WERI-Rb-1 (cell line): ENCODE measurements at regions not wholly inside any gene's neighbourhood (a gene's known extent, or its start where the extent isn't known, plus 50 kb on each side); places are given as distances from the start of the nearest gene placed in this dataset.

ENCODE experiments used
- DNase-seq: peaks from one replicate; pipeline ENCODE4 v3.0.0-alpha.2; 2020
- H3K27ac ChIP-seq: fragments of 250-450 bp; sonication (Bioruptor Pico); 2 replicates; pipeline ENCODE4 v1.5.1; 2020; ENCODE audit warnings: mild to moderate bottlenecking, moderate library complexity
- H3K27me3 ChIP-seq: fragments of 250-450 bp; sonication (Bioruptor Pico); 2 replicates; pipeline ENCODE4 v1.5.1; 2021; ENCODE audit warnings: mild to moderate bottlenecking, low read depth, moderate library complexity; ENCODE audit not compliant: insufficient read depth, severe bottlenecking
- H3K36me3 ChIP-seq: fragments of 250-450 bp; sonication (Bioruptor Pico); 2 replicates; pipeline ENCODE4 v1.5.1; 2020; ENCODE audit warnings: mild to moderate bottlenecking, moderate library complexity
- H3K4me3 ChIP-seq: 2 replicates; pipeline ENCODE4 v1.5.1; 2011; ENCODE audit warnings: low read depth, mild to moderate bottlenecking, control low read depth, low read length
- H3K9me3 ChIP-seq: fragments of 250-450 bp; sonication (Bioruptor Pico); 2 replicates; pipeline ENCODE4 v1.5.1; 2021; ENCODE audit warnings: mild to moderate bottlenecking, moderate library complexity; ENCODE audit not compliant: severe bottlenecking
- TF ChIP-seq, protein P1 (sequence below): IDR thresholded peaks from 2 replicates; pipeline ENCODE4 v1.5.1; 2011; ENCODE audit warnings: low read depth, mild to moderate bottlenecking, control low read depth, inconsistent platforms, low read length

DNA sequence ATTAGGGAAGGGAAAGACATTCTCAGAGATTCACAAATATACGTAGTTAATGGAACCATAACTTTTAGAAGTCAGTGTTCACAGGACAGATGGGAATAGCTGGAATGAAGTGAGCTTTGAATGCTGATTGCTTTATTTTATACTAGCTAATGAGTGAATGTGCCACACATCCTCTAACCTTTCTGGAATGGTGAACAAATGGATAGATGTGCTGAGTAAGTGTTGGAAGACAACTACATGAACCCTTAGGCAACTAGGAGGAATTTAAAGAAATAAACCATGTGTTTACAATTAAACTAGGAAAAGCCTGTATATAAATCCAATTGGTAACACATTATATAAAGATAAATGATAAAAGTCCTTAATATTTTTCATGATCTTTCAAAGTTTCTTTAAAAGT is 91.6 kb upstream of the LIMCH1 start:
- H3K4me3 ChIP-seq, result no peak overlapping the region
- no peaks in the 10 kb centered on the region for H3K36me3 ChIP-seq
- H3K27me3 ChIP-seq, result no peaks in the 10 kb centered on the region
- no peaks in the 10 kb centered on the region for H3K9me3 ChIP-seq
- DNase-seq, result no peak
- no peak overlapping the region for H3K27ac ChIP-seq
- TF ChIP-seq, protein P1, sequence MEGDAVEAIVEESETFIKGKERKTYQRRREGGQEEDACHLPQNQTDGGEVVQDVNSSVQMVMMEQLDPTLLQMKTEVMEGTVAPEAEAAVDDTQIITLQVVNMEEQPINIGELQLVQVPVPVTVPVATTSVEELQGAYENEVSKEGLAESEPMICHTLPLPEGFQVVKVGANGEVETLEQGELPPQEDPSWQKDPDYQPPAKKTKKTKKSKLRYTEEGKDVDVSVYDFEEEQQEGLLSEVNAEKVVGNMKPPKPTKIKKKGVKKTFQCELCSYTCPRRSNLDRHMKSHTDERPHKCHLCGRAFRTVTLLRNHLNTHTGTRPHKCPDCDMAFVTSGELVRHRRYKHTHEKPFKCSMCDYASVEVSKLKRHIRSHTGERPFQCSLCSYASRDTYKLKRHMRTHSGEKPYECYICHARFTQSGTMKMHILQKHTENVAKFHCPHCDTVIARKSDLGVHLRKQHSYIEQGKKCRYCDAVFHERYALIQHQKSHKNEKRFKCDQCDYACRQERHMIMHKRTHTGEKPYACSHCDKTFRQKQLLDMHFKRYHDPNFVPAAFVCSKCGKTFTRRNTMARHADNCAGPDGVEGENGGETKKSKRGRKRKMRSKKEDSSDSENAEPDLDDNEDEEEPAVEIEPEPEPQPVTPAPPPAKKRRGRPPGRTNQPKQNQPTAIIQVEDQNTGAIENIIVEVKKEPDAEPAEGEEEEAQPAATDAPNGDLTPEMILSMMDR, result no peak

DNA sequence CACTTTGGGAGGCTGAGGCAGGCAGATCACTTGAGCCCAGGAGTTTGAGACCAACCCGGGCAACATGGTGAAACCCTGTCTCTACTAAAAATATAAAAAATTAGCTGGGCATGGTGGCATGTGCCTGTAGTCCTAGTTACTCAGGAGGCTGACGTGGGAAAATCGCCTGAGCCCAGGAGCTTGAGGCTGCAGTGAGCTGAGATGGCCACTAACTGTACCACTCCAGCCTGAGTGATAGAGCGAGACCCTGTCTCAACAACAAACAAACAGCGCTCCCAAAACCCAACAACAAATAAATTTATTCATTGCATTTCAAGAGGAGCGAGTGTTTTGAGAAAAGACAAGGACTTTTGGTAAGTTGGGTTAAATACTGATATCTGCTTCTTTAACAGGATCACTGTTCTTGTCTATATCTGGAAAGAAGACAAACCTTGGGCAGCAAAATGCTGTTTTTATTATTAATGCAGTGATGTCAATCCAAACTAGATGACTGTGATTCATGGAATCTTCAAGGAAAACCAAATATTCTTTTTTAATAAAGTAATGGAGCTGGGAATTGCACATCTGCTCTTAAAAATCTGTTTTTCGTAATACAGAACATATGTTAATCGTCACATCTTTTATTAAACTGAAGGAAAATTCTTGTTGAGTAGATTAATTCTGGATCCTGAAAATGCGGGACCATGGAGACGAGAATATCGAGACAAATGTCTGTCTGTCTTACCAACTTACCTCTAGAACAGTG is 90.8 kb upstream of the LIMCH1 start:
- no peaks in the 10 kb centered on the region for H3K27me3 ChIP-seq
- H3K4me3 ChIP-seq, result no peak overlapping the region
- TF ChIP-seq, protein P1, result no peak
- H3K36me3 ChIP-seq, result no peaks in the 10 kb centered on the region
- DNase-seq, result no peak
- no peak overlapping the region for H3K27ac ChIP-seq
- H3K9me3 ChIP-seq, result no peaks in the 10 kb centered on the region

- Histone ChIP-seq H3K4me3 (no peak overlapping the region), H3K27ac (no peak overlapping the region), H3K36me3 (no peaks in the 10 kb centered on the region), H3K27me3 (no peaks in the 10 kb centered on the region), H3K9me3 (no peaks in the 10 kb centered on the region)
- DNase-seq, result no peak
- TF ChIP-seq, protein P1, result no peak
These were observed 89.0 kb upstream of the LIMCH1 start for GRCh38 chr4:41448934-41449333.

DNA sequence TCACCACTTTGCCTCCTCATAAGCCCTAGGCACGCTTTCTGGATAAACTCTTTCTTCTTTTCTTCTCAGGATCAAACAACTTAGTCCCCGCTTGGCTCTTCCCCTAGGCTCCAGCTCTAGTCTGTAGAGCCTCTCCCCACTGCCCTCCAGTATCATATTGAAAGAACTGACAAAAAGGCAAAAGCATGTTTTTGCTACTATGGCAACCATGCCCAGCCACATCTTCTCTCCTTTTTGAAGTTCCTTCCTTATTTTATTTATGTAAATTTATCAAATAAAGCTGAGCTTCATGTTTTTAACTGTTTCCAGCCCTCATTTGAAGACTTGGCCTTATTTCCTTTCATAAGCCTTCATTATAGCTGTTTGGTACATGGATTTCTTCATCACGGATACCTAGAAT is 86.0 kb upstream of the LIMCH1 start:
- Histone ChIP-seq H3K9me3 (no peaks in the 10 kb centered on the region), H3K4me3 (no peak overlapping the region), H3K27me3 (no peaks in the 10 kb centered on the region), H3K27ac (no peak overlapping the region), H3K36me3 (no peaks in the 10 kb centered on the region)
- TF ChIP-seq, protein P1, result no peak
- no peak for DNase-seq

- Histone ChIP-seq H3K27ac (no peak overlapping the region), H3K36me3 (no peaks in the 10 kb centered on the region), H3K9me3 (no peaks in the 10 kb centered on the region), H3K4me3 (no peak overlapping the region), H3K27me3 (no peaks in the 10 kb centered on the region)
- TF ChIP-seq, protein P1, result no peak
- DNase-seq, result no peak
These were observed 85.3 kb upstream of the LIMCH1 start for GRCh38 chr4:41452484-41453225.
